ENCODE measurements at regions not wholly inside any gene's neighbourhood (a gene's known extent, or its start where the extent isn't known, plus 50 kb on each side); places are given as distances from the start of the nearest gene placed in this dataset.

- Histone ChIP-seq H3K4me3 (ENCODE audit: insufficient read depth, low read depth, low read length) (no peak overlapping the region), H3K36me3 (replicated peaks; ENCODE audit: control insufficient read depth, insufficient read depth, low read length) (no peaks in the 10 kb centered on the region), H3K27me3 (ENCODE audit: control insufficient read depth, insufficient read depth, low read length) (no peaks in the 10 kb centered on the region; the same call in 1 of the 2 replicates)
- DNase-seq: peak; percentile 18
These were observed 57.4 kb downstream of the ZNF648 start for GRCh38 chr1:182003953-182004586.

DNA sequence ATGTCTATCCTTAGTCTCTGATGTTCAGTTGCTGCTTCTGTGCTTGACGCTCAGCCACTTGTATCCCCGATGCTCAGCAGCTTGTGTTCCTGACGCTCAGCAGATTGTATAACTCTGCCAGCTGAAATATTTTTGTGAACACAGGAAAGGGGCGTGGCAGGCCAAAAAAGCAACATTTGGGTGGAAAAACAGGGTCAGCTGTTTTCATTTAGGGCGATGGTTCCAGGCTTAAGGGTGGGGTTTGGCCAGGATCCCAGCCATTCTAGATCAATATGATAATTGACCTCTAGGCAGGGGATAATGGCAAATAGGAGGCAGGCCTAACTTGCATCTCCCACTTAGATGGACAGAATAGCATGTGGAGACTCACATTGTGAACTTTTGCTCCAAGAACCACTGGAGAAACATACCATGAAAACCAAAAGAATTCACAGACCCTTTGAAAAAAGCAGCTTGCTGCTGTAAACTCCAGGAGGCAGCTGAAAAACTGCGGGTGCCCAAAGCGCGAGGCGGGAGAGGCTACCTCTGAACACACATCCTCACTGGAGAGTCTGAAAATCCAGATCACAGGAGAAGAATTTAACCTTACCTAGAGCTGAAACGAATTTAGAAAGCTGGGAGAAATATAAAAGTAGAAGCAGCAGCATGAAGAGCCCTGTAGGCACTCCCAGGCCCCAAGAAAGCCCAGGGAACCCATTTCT, 58.3 kb downstream of the ZNF648 start:
- no peak for DNase-seq
- no peaks in the 10 kb centered on the region; the same call in 1 of the 2 replicates for H3K27me3 ChIP-seq (ENCODE audit: control insufficient read depth, insufficient read depth, low read length)
- no peaks in the 10 kb centered on the region for H3K36me3 ChIP-seq (replicated peaks; ENCODE audit: control insufficient read depth, insufficient read depth, low read length)
- no peak overlapping the region for H3K4me3 ChIP-seq (ENCODE audit: insufficient read depth, low read depth, low read length)

- Histone ChIP-seq H3K4me3 (ENCODE audit: insufficient read depth, low read depth, low read length) (no peak overlapping the region), H3K36me3 (replicated peaks; ENCODE audit: control insufficient read depth, insufficient read depth, low read length) (no peaks in the 10 kb centered on the region), H3K27me3 (ENCODE audit: control insufficient read depth, insufficient read depth, low read length) (no peaks in the 10 kb centered on the region; the same call in 1 of the 2 replicates)
- no peak for DNase-seq
These were observed 58.9 kb downstream of the ZNF648 start for GRCh38 chr1:182002570-182002969.

- Histone ChIP-seq H3K4me3 (ENCODE audit: insufficient read depth, low read depth, low read length) (no peak overlapping the region), H3K36me3 (replicated peaks; ENCODE audit: control insufficient read depth, insufficient read depth, low read length) (no peaks in the 10 kb centered on the region), H3K27me3 (ENCODE audit: control insufficient read depth, insufficient read depth, low read length) (no peaks in the 10 kb centered on the region; the same call in 1 of the 2 replicates)
- no peak for DNase-seq
These were observed 62.7 kb downstream of the ZNF648 start for GRCh38 chr1:181998858-181999257.

DNA sequence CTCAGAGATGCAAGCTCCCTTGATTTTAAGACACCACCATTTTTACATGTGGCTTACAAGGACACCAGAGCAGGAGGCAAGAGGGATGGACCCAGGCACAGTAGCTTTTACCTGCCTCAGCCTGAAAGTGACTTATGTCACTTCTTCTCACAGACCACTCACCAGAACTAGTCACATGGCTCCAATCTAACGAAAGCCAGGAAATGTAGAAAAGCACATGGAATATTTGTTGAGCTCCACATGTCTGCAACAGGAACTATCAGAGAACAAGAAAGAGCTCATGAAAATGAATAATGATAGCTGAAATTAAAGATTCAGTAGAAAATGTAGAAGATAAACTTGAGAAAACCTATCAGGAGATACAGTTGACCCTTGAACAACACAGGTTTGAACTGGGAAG, 69.4 kb downstream of the ZNF648 start:
- Histone ChIP-seq H3K27me3 (ENCODE audit: control insufficient read depth, insufficient read depth, low read length) (no peaks in the 10 kb centered on the region), H3K4me3 (ENCODE audit: insufficient read depth, low read depth, low read length) (no peak overlapping the region), H3K36me3 (replicated peaks; ENCODE audit: control insufficient read depth, insufficient read depth, low read length) (no peaks in the 10 kb centered on the region)
- DNase-seq: no peak

- DNase-seq: no peak
- no peaks in the 10 kb centered on the region for H3K36me3 ChIP-seq (replicated peaks; ENCODE audit: control insufficient read depth, insufficient read depth, low read length)
- no peaks in the 10 kb centered on the region for H3K27me3 ChIP-seq (ENCODE audit: control insufficient read depth, insufficient read depth, low read length)
- H3K4me3 ChIP-seq (ENCODE audit: insufficient read depth, low read depth, low read length): no peak overlapping the region
These were observed 70.8 kb downstream of the ZNF648 start for GRCh38 chr1:181990728-181991127.

GRCh38 chr1:181989261-181989920, 72.1 kb downstream of the ZNF648 start:
- no peak for DNase-seq
- Histone ChIP-seq H3K4me3 (ENCODE audit: insufficient read depth, low read depth, low read length) (no peak overlapping the region), H3K36me3 (replicated peaks; ENCODE audit: control insufficient read depth, insufficient read depth, low read length) (no peaks in the 10 kb centered on the region), H3K27me3 (ENCODE audit: control insufficient read depth, insufficient read depth, low read length) (no peaks in the 10 kb centered on the region)

- H3K4me3 ChIP-seq (ENCODE audit: insufficient read depth, low read depth, low read length): no peak overlapping the region
- H3K36me3 ChIP-seq (replicated peaks; ENCODE audit: control insufficient read depth, insufficient read depth, low read length): no peaks in the 10 kb centered on the region
- H3K27me3 ChIP-seq (ENCODE audit: control insufficient read depth, insufficient read depth, low read length): no peaks in the 10 kb centered on the region
- no peak for DNase-seq
These were observed 73.5 kb downstream of the ZNF648 start for GRCh38 chr1:181987996-181988395.

DNA sequence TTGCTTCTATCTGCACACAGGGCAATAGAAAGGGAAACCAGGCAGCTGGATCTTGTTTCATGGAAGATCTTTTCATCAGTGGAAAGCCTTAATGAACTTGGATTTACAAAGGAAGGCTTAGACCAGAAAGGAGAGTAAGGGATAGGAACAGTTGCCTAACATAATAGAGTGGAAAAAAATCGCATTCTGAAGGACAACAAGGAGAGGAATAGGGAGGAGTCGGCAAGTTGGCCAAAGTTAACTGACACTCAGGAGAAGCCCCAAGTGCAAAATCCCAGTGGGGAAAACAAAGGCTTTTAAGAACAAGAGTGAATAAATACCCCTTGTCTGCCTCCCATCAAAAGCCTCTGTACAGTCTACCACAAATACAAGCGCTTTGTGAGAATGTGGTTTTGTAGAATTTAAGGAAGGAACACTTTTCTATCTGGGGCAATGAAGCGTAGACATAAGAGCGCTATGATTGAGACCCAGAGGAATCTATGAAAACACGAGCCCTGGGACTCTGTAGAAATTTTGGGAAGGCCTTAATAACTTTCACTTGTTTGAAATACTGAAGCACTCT, 74.1 kb downstream of the ZNF648 start:
- Histone ChIP-seq H3K4me3 (ENCODE audit: insufficient read depth, low read depth, low read length) (no peak overlapping the region), H3K27me3 (ENCODE audit: control insufficient read depth, insufficient read depth, low read length) (no peaks in the 10 kb centered on the region), H3K36me3 (replicated peaks; ENCODE audit: control insufficient read depth, insufficient read depth, low read length) (no peaks in the 10 kb centered on the region)
- DNase-seq: no peak

- Histone ChIP-seq H3K4me3 (ENCODE audit: insufficient read depth, low read depth, low read length) (no peak overlapping the region), H3K27me3 (ENCODE audit: control insufficient read depth, insufficient read depth, low read length) (no peaks in the 10 kb centered on the region), H3K36me3 (replicated peaks; ENCODE audit: control insufficient read depth, insufficient read depth, low read length) (no peaks in the 10 kb centered on the region)
- DNase-seq: no peak
These were observed 74.6 kb downstream of the ZNF648 start for GRCh38 chr1:181986907-181987305.

- Histone ChIP-seq H3K27me3 (ENCODE audit: control insufficient read depth, insufficient read depth, low read length) (no peaks in the 10 kb centered on the region), H3K36me3 (replicated peaks; ENCODE audit: control insufficient read depth, insufficient read depth, low read length) (no peaks in the 10 kb centered on the region), H3K4me3 (ENCODE audit: insufficient read depth, low read depth, low read length) (no peak overlapping the region)
- DNase-seq: no peak
These were observed 75.3 kb downstream of the ZNF648 start for GRCh38 chr1:181985936-181986906.

DNA sequence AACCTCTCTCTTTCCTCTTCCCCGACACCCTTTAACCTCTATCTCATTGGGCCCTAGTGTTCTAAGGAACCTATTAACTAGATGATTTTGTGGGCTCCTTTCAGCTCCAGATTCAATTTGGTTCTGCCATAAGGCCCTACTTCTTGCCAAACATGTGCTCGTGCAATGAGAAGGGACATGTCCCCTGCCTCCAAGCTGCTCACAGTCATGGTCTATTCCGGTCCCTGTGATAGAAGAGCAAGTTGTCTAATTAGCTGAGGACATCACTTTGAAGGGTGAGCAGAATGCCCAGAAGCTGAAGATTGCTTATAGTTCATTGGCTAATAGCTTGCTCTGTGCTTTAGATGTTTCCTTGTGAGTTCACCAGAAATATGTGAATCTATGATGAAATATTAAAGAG, 76.2 kb downstream of the ZNF648 start:
- H3K27me3 ChIP-seq (ENCODE audit: control insufficient read depth, insufficient read depth, low read length): no peaks in the 10 kb centered on the region
- DNase-seq: no peak
- no peaks in the 10 kb centered on the region for H3K36me3 ChIP-seq (replicated peaks; ENCODE audit: control insufficient read depth, insufficient read depth, low read length)
- H3K4me3 ChIP-seq (ENCODE audit: insufficient read depth, low read depth, low read length): no peak overlapping the region

DNA sequence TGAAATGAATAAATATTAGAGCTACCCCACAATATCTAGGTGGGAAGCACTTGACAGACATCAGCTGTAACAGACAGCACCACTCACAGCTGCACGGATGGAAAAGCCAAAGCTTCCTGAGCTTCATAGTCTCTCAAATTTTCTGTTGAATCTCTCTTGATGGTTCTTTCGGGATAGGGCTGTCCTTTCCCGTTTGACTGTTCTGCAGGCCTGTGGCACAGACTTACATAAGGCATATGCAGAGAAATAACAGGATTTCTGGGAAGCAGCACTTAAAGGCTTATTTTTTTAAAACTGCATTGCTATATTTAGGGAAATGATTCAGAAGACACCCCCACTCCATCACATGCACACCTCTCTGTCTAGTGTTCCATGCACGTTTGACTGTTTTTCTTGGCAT, 77.5 kb downstream of the ZNF648 start:
- Histone ChIP-seq H3K27me3 (ENCODE audit: control insufficient read depth, insufficient read depth, low read length) (no peaks in the 10 kb centered on the region), H3K36me3 (replicated peaks; ENCODE audit: control insufficient read depth, insufficient read depth, low read length) (no peaks in the 10 kb centered on the region), H3K4me3 (ENCODE audit: insufficient read depth, low read depth, low read length) (no peak overlapping the region)
- no peak for DNase-seq

GRCh38 chr1:181981821-181982220, 79.7 kb downstream of the ZNF648 start:
- Histone ChIP-seq H3K4me3 (ENCODE audit: insufficient read depth, low read depth, low read length) (no peak overlapping the region), H3K36me3 (replicated peaks; ENCODE audit: control insufficient read depth, insufficient read depth, low read length) (no peaks in the 10 kb centered on the region), H3K27me3 (ENCODE audit: control insufficient read depth, insufficient read depth, low read length) (no peaks in the 10 kb centered on the region)
- no peak for DNase-seq

All from H7 (cell line).